Thoracic aorta (tissue), 2 donors: ENCODE measurements at regions not wholly inside any gene's neighbourhood (a gene's known extent, or its start where the extent isn't known, plus 50 kb on each side); places are given as distances from the start of the nearest gene placed in this dataset.
"Not testable (repeated sequence)": the region's sequence is repeated elsewhere in the genome, so short reads cannot be mapped to it uniquely, and the experiment has no call there.

Experiments used
- ATAC-seq: fragments of 150-250 bp; one replicate; pipeline ENCODE4 v1.8.0; 2017; ENCODE audit warnings: low read depth; ENCODE audit not compliant: insufficient number of reproducible peaks, low FRiP score
- DNase-seq: peaks from one replicate; pipeline ENCODE4 v3.0.0-alpha.2; 2020; ENCODE audit warnings: low spot score
- H3K27ac ChIP-seq, 2 donors: fragments of 200-600 bp; sonication (generic); 1 replicate in 1 of 2; 2 replicates in 1 of 2; pipeline ENCODE4 v1.5.1; 2016; ENCODE audit warnings: mild to moderate bottlenecking in 2 of 2, moderate library complexity in 2 of 2
- H3K27me3 ChIP-seq: fragments of 200-600 bp; sonication (generic); replicated peaks from 2 replicates; pipeline ENCODE4 v1.6.0; 2016; ENCODE audit warnings: mild to moderate bottlenecking; ENCODE audit not compliant: insufficient read depth
- H3K36me3 ChIP-seq: fragments of 200-600 bp; sonication (generic); one replicate; pipeline ENCODE4 v1.5.1; 2016
- H3K4me1 ChIP-seq, 2 donors: fragments of 200-600 bp; sonication (generic); 1 replicate in 1 of 2; 2 replicates in 1 of 2; pipeline versions ENCODE4 v1.5.1 to v1.6.0; 2016; ENCODE audit warnings: low read depth in 2 of 2, mild to moderate bottlenecking in 1 of 2; ENCODE audit not compliant: control insufficient read depth in 1 of 2
- H3K4me3 ChIP-seq: fragments of 200-600 bp; sonication (generic); 2 replicates; pipeline ENCODE4 v1.5.1; 2016; ENCODE audit warnings: mild to moderate bottlenecking
- H3K9me3 ChIP-seq: fragments of 200-600 bp; sonication (generic); 2 replicates; pipeline ENCODE4 v1.5.1; 2016

DNA sequence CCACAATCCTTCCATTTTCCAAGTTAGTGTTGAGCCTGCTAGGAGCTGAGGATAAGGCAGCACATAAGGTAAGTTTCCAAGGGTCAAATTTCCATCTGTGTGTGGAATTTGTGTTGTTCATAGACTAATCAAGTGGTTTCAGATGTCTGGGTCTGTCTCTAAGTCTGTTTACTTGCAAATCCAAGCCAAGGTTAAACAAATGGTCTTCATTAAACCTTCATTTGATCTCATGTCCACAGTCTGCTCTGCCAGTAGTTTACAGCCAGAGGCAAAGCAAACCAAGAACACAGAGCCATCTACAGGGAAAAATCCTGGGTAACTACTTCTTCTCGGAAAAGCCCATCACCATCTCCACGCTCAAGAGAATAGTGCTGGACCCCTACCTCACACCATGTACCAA is 5450.2 kb upstream of the TPTE start:
- not testable (repeated sequence) for H3K36me3 ChIP-seq, H3K27me3 ChIP-seq, H3K4me1 ChIP-seq, ATAC-seq, H3K9me3 ChIP-seq, DNase-seq, H3K27ac ChIP-seq, H3K4me3 ChIP-seq

DNA sequence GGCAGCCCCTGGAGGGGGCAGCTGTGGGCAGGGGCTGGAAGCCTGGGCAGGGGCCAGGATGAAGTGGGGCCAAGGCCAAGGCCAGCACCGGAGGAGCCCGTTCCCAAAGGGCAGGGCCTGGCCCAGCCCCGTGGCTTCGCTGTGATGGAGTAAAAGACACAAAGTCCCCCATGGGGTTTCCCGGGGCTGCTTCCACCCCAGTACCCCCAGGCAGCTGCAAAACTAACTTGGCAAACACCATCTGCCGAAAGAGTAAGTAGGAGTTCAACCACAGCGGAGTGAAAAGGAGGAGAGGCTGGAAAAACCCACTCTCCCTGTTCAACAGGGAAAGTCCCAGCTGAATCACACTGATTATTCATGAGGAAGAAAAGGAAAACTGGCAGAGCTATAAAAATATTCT is 5444.5 kb upstream of the TPTE start:
- not testable (repeated sequence) for H3K4me1 ChIP-seq, H3K4me3 ChIP-seq, H3K27ac ChIP-seq, ATAC-seq, DNase-seq, H3K27me3 ChIP-seq, H3K36me3 ChIP-seq, H3K9me3 ChIP-seq

DNA sequence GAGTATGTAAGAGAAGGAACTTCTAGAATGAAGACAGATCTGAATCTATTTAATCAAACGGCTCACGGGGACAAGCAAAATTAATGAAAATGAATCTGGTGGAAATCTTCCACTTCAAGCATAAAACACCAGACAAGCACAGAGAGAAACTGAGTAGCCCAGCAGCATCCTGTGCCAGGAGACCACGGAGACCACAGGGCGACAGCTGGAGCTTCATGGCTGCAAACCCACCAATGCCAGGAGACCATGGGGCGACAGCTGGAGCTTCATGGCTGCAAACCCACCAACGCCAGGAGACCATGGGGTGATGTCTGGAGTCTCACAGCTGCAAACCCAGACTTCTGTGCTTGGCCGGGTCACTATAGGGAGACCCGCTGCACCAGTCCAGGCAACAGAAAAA is 5442.0 kb upstream of the TPTE start:
- H3K9me3 ChIP-seq, H3K27me3 ChIP-seq, H3K36me3 ChIP-seq, DNase-seq, H3K4me1 ChIP-seq, H3K4me3 ChIP-seq, H3K27ac ChIP-seq, ATAC-seq: not testable (repeated sequence)

DNA sequence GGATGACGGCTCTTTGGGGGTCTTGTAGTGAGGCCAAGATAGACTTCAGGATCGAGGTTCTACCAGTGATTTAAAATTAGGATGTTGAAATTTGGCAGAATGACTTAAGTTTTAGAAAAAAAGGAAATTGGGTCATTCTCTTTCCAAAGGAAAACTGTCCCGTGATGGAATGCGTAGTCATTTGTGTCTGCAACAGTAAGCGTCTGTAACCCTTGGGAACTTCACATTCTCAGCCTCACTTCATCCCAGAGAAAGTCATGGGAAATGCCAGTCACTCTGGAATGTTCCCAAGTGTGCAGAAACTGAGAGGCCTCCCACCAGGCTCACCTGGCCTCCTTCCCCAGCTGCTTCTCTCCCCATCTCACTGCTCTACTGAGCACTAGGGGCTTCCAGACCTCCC is 5441.4 kb upstream of the TPTE start:
- not testable (repeated sequence) for H3K4me3 ChIP-seq, H3K9me3 ChIP-seq, H3K27ac ChIP-seq, DNase-seq, H3K4me1 ChIP-seq, H3K36me3 ChIP-seq, ATAC-seq, H3K27me3 ChIP-seq

DNA sequence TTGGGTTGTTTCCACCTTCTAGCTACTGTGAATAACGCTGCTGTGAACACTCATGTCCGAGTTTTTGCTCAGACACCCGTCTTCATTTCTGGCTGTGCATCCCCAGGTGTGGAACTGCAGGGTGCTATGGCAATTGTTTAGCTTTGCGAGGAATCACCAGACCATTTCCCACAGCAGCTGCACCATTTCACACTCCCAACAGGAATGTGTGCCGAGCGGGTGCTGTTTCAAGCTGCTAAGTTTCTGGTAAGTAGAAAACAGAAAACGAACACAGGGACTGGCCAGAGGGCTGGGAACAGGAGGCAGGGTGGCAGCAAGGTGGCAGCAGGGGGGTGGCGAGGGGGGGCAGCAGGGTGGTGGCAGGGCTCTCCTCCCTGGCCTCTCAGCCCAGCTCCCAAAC is 5437.1 kb upstream of the TPTE start:
- not testable (repeated sequence) for H3K9me3 ChIP-seq, H3K4me1 ChIP-seq, H3K27me3 ChIP-seq, H3K36me3 ChIP-seq, DNase-seq, H3K27ac ChIP-seq, H3K4me3 ChIP-seq, ATAC-seq

DNA sequence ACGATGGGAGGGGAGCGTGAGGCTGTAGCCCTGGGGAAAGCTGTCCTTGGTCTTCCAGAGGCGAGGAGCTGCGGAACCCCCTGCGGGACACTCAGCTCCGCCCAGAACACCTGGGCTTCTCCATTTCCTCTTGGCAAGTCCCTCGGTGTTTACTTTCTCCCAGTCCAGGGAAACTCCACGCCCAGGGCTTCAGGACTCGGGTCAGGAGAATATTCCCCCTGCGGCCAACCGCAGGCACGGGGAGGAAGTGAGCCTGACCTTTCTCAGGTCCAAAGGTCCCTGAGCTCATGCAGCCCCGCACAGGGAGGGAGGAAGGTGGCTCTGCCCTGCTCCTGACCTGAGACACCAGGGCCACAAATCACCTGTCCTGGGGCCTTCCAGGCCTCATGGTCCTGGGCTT is 5435.9 kb upstream of the TPTE start:
- DNase-seq, H3K4me3 ChIP-seq, H3K27ac ChIP-seq, H3K9me3 ChIP-seq, H3K36me3 ChIP-seq, H3K4me1 ChIP-seq, ATAC-seq, H3K27me3 ChIP-seq: not testable (repeated sequence)

DNA sequence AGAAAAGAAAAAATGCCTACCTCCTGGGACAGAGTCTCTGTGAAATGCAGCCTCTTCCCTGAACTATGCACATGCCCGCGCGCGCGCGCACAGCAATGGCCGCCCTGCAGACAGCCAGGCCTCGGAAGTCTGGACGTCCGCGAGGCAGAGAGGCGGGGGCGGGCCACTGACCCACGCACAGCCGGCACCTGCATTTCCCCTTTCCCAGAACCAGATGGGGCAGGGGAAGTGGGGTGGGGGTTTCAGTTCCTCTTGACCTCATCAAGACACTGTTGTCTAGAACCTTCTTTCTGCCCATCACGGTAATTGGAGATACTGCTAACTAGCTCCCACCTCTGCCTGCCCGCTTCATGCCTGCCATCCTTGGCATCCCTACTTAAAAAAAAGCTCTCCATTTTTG is 5435.0 kb upstream of the TPTE start:
- not testable (repeated sequence) for H3K4me3 ChIP-seq, H3K9me3 ChIP-seq, ATAC-seq, H3K4me1 ChIP-seq, H3K27me3 ChIP-seq, H3K36me3 ChIP-seq, H3K27ac ChIP-seq, DNase-seq

DNA sequence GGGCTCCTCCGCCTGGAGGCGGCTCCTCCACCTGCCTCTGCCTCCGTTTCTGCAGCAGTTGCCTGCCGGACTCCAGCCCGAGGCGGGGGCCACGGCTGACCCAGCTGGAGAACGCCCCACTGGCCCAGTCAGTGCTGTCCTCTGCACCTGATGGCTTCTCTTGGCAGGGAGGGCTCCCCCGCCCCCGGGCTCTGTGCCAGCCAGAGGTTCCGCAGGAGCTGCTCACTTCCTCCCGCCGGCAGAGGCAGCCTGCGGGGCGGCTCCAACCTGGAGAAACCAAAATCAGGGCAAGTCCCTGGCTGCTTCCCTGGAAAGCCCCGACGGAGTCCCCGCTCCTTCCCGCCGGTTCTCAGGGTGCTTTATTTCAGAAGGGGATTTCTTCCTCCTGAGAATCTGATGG is 5432.6 kb upstream of the TPTE start:
- not testable (repeated sequence) for H3K36me3 ChIP-seq, H3K27ac ChIP-seq, H3K9me3 ChIP-seq, ATAC-seq, H3K4me3 ChIP-seq, H3K4me1 ChIP-seq, H3K27me3 ChIP-seq, DNase-seq

DNA sequence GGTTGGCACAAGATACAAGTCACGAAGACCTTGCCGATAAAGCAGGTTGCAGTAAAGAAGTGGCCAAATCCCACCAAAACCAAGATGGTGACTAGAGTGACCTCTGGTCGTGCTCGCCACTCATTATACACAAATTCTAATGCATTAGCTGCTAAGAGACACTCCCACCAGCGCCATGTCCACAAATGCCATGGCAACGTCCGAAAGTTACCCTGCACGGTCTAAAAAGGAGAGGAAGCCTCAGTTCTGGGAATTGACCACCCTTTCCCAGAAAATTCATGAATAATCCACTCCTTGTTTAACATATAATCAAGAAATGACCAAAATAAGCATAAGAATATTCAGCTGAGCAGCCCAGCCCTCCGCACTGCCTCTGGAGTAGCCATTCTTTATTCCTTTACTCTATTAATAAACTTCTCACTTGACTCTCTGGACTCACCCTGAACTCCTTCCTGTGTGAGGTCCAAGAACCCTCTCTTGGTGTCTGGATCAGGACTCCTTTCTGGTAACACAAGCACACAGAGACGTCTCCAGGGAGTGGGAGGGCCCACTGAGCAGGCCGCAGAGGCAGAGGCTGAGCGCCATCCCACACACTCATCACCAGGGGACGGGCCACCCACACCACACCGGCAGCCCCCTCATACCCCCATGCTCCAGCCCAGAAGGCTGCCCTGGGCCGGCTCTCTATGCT is 5431.8 kb upstream of the TPTE start:
- H3K27ac ChIP-seq, H3K36me3 ChIP-seq, H3K4me3 ChIP-seq, H3K27me3 ChIP-seq, DNase-seq, H3K4me1 ChIP-seq, H3K9me3 ChIP-seq, ATAC-seq: not testable (repeated sequence)

DNA sequence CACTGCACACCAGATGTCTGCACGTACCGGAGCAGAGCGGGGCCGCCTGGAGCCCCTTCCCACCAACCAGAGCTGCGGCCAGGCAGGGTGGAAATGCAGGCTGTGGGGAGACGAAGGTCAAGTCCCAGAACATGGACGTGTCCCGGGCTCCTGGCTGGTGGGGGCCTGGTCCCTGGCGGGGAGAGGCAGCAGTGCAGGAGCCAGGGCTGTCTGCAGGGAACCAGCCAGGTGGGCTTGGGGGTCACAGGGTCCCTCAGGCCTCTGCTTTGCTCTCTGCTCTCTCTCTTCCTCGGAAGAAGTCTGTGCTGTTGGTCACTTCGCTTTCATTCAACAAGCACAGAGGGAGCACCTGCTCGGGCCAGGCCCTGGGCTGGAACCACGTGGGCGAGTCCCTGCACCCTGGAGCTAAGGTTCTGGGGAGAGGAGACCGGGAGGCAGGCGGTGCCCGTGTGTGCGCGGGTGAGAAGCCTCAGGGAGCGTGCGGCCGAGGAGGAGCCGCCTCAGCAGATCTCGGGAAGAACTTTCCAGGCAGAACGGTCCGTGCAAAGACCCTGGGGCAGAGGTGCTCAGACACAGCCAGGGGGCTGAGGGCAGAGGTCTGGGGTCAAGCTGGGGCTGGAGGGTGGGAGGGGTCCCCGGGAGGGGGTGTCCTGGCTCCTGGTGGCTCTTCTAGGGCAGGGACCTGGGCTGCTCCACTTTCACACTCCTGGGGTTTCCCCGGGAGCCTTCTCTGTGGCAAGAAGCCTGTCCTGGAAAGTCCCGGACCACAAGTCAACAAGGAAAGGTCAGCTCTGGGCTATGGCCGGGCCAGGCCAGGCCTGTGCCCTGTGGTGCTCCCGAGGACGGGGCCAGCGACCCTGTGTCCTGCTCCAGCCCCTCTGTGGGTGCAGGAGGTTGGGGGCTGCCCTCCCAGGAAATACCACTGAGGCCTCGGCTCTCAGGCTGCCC is 5431.0 kb upstream of the TPTE start:
- not testable (repeated sequence) for ATAC-seq, H3K27ac ChIP-seq, H3K36me3 ChIP-seq, H3K27me3 ChIP-seq, H3K4me3 ChIP-seq, H3K9me3 ChIP-seq, H3K4me1 ChIP-seq, DNase-seq

DNA sequence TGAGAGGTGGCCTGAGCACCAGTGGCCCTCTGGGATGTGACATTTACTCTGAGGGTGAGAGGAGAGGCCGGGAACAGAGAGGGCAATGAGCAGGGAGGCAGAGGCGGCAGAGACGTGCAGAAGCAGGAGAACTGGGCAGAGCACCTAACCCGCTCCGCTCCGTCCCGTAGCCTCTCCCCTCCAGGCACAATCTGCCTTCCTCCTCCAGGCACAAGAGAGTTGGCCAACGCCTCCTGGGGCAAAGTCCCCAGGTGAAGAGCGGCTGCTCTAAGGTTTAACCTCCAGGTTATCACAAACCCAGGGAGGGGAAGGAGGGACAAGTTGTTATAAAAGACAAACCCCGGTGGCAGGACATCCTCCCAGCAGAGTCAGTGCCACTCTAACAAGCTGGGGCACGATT is 5430.1 kb upstream of the TPTE start:
- not testable (repeated sequence) for H3K9me3 ChIP-seq, ATAC-seq, H3K36me3 ChIP-seq, DNase-seq, H3K27me3 ChIP-seq, H3K4me1 ChIP-seq, H3K4me3 ChIP-seq, H3K27ac ChIP-seq

DNA sequence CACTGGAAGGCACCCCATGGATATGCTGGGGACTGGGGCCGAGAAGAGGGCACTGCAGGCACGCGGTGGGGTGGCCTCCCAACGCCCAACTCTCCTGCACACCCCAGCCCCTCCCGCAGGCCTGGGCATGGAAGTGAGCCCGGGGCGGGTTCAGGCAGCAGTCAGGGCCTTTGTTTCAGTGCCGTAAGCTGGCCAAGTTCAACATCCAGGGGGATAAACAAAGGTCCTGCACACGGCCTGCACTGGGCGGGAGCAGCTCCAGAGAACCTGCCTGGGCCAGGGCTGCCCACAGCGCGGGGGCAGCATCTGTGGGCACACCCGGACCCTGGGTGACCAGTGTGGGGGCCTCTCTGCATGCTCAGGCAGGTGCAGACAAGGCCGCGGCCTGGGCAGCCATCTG is 5425.8 kb upstream of the TPTE start:
- H3K27ac ChIP-seq, H3K4me3 ChIP-seq, H3K27me3 ChIP-seq, H3K4me1 ChIP-seq, H3K9me3 ChIP-seq, DNase-seq, H3K36me3 ChIP-seq, ATAC-seq: not testable (repeated sequence)
